GM18507 (cell line): ENCODE measurements at regions not wholly inside any gene's neighbourhood (a gene's known extent, or its start where the extent isn't known, plus 50 kb on each side); places are given as distances from the start of the nearest gene placed in this dataset.
"Not testable (repeated sequence)": the region's sequence is repeated elsewhere in the genome, so short reads cannot be mapped to it uniquely, and the experiment has no call there.

Source experiments
- DNase-seq: peaks from one replicate; pipeline ENCODE4 v3.0.0; 2011; ENCODE audit warnings: low read depth; ENCODE audit not compliant: insufficient read length; ENCODE audit errors: extremely low spot score
- FAIRE-seq: peaks from 2 replicates; lab custom pipeline; 2011; peaks lifted over from hg19 to GRCh38; lab: Jason Lieb, UNC

- DNase-seq, FAIRE-seq: not testable (repeated sequence)
These were observed 947.9 kb downstream of the TTLL7 start for GRCh38 chr1:83051053-83051452.

- DNase-seq (no peak), FAIRE-seq (no peak)
These were observed 955.7 kb downstream of the TTLL7 start for GRCh38 chr1:83043244-83043643.

- FAIRE-seq, DNase-seq: not testable (repeated sequence)
These were observed 959.8 kb downstream of the TTLL7 start for GRCh38 chr1:83039091-83039490.

GRCh38 chr1:83034851-83035250 is 964.1 kb downstream of the TTLL7 start:
- DNase-seq: no peak
- no peak for FAIRE-seq

- FAIRE-seq (no peak), DNase-seq (no peak)
These were observed 965.2 kb downstream of the TTLL7 start for GRCh38 chr1:83033682-83034081.

GRCh38 chr1:83029916-83030315 is 969.0 kb downstream of the TTLL7 start:
- DNase-seq (no peak), FAIRE-seq (no peak)

- no peak for DNase-seq
- FAIRE-seq: no peak
These were observed 969.9 kb downstream of the TTLL7 start for GRCh38 chr1:83029050-83029449.

- no peak for DNase-seq
- no peak for FAIRE-seq
These were observed 970.5 kb downstream of the TTLL7 start for GRCh38 chr1:83028467-83028866.

GRCh38 chr1:83027511-83027910 is 971.4 kb downstream of the TTLL7 start:
- no peak for DNase-seq
- FAIRE-seq: no peak

GRCh38 chr1:83026745-83027144 is 972.2 kb downstream of the TTLL7 start:
- FAIRE-seq: no peak
- no peak for DNase-seq

GRCh38 chr1:83024251-83024767 is 974.6 kb downstream of the TTLL7 start:
- DNase-seq: no peak
- no peak for FAIRE-seq

GRCh38 chr1:83023212-83023611 is 975.7 kb downstream of the TTLL7 start:
- DNase-seq: no peak
- no peak for FAIRE-seq

GRCh38 chr1:83022206-83022605 is 976.7 kb downstream of the TTLL7 start:
- FAIRE-seq: no peak
- no peak for DNase-seq

- DNase-seq (no peak), FAIRE-seq (no peak)
These were observed 981.2 kb downstream of the TTLL7 start for GRCh38 chr1:83017701-83018100.

GRCh38 chr1:83017276-83017675 is 981.7 kb downstream of the TTLL7 start:
- no peak for DNase-seq
- no peak for FAIRE-seq

GRCh38 chr1:83016354-83016849 is 982.5 kb downstream of the TTLL7 start:
- FAIRE-seq (no peak), DNase-seq (no peak)

GRCh38 chr1:83015163-83015562 is 983.8 kb downstream of the TTLL7 start:
- FAIRE-seq (no peak), DNase-seq (no peak)

- FAIRE-seq (no peak), DNase-seq (no peak)
These were observed 986.0 kb downstream of the TTLL7 start for GRCh38 chr1:83012950-83013349.

- FAIRE-seq (no peak), DNase-seq (no peak)
These were observed 987.7 kb downstream of the TTLL7 start for GRCh38 chr1:83011265-83011664.

GRCh38 chr1:83006271-83006670 is 992.7 kb downstream of the TTLL7 start:
- DNase-seq (no peak), FAIRE-seq (no peak)

- no peak for DNase-seq
- no peak for FAIRE-seq
These were observed 998.6 kb downstream of the TTLL7 start for GRCh38 chr1:83000286-83000685.

GRCh38 chr1:82995951-82996350 is 1003.0 kb downstream of the TTLL7 start:
- DNase-seq: no peak
- no peak for FAIRE-seq
